Panc1 (cell line): ENCODE measurements at regions not wholly inside any gene's neighbourhood (a gene's known extent, or its start where the extent isn't known, plus 50 kb on each side); places are given as distances from the start of the nearest gene placed in this dataset.

ENCODE experiments used
- ATAC-seq: fragments of 200-7000 bp; cut with Tn5 transposase; 2 replicates; pipeline ENCODE4 v1.9.1; 2020; ENCODE audit warnings: mild to moderate bottlenecking, moderate library complexity
- BruUV-seq: library from RNA; stranded (reverse); fragments of 400-500 nt; replicated peaks from 2 replicates; lab custom pipeline; 2021; lab: Mats Ljungman, UMichigan
- CTCF ChIA-PET: fragments of 300-600 bp; sonication (Branson Sonifier 250); formaldehyde crosslinking; loops from one replicate; lab custom pipeline; 2022; ENCODE audit warnings: antibody characterized with exemption; lab: Charles Lee
- POLR2A ChIA-PET: fragments of 300-600 bp; sonication (Branson Sonifier 250); formaldehyde crosslinking; loops from one replicate; lab custom pipeline; 2022; ENCODE audit warnings: antibody characterized with exemption; lab: Charles Lee
- DNase-seq: peaks from one replicate; pipeline ENCODE4 v3.0.0-alpha.2; 2010; ENCODE audit warnings: low read depth, low spot score
- H3K27ac ChIP-seq: 2 replicates; pipeline ENCODE4 v1.5.1; 2011; ENCODE audit warnings: mild to moderate bottlenecking, low read length, inconsistent platforms
- H3K27me3 ChIP-seq: fragments of 200-500 bp; sonication (Bioruptor generic); 2 replicates; pipeline ENCODE4 v1.6.0; 2014; ENCODE audit warnings: low read length, inconsistent platforms; ENCODE audit not compliant: control insufficient read depth, insufficient read depth
- H3K36me3 ChIP-seq: fragments of 200-500 bp; sonication (Bioruptor generic); 2 replicates; pipeline ENCODE4 v1.5.1; 2014; ENCODE audit warnings: inconsistent platforms, mild to moderate bottlenecking, low read length, moderate library complexity; ENCODE audit not compliant: control insufficient read depth, insufficient read depth
- H3K4me1 ChIP-seq: 2 replicates; pipeline ENCODE4 v1.5.1; 2011; ENCODE audit warnings: inconsistent platforms, mild to moderate bottlenecking, low read length, moderate library complexity; ENCODE audit not compliant: control insufficient read depth, insufficient read depth
- H3K4me3 ChIP-seq, 2 experiments: 2 replicates each; pipeline ENCODE4 v1.5.1; 2011 to 2012; ENCODE audit warnings: low read depth in 2 of 2, low read length in 2 of 2, mild to moderate bottlenecking in 2 of 2, inconsistent platforms in 1 of 2, moderate library complexity in 1 of 2
- H3K9me3 ChIP-seq: fragments of 200-500 bp; sonication (Bioruptor generic); 2 replicates; pipeline ENCODE4 v1.5.1; 2014; ENCODE audit warnings: low read depth, mild to moderate bottlenecking, inconsistent platforms, low read length, moderate library complexity; ENCODE audit not compliant: control insufficient read depth, insufficient read depth
- POLR2AphosphoS5 ChIP-seq: IDR thresholded peaks from 2 replicates; pipeline ENCODE4 v1.6.1; 2012; ENCODE audit warnings: mild to moderate bottlenecking, low read depth, low read length, moderate library complexity
- REST ChIP-seq, 2 experiments: IDR thresholded peaks; 2 replicates each; pipeline ENCODE4 v1.6.1; 2011 to 2012; ENCODE audit warnings: low read depth in 2 of 2, control low read depth in 1 of 2, low read length in 1 of 2, mild to moderate bottlenecking in 1 of 2, moderate library complexity in 1 of 2; ENCODE audit not compliant: insufficient read depth in 1 of 2
- SIN3A ChIP-seq: IDR thresholded peaks from 2 replicates; pipeline ENCODE4 v1.6.1; 2012; ENCODE audit warnings: low read depth, mild to moderate bottlenecking, low read length, moderate library complexity, borderline replicate concordance; ENCODE audit not compliant: insufficient read depth
- TCF7L2 ChIP-seq: IDR thresholded peaks from 2 replicates; pipeline ENCODE4 v1.6.1; 2011; ENCODE audit warnings: mild to moderate bottlenecking, low read depth, low read length, inconsistent platforms
- in situ Hi-C: cut with HindIII; loops from 2 replicates; pipeline ENCODE4 v1.10.0; 2016; ENCODE audit warnings: low sequenced_read_pairs, low pct_unique_long_range_greater_than_20kb
- intact Hi-C: fragments of 100-400 bp; cut with micrococcal nuclease; formaldehyde crosslinking; loops from one replicate; pipeline ENCODE4 v1.10.0; 2022; ENCODE audit not compliant: unreplicated experiment
- TF ChIP-seq, protein P1 (sequence below): fragments of 450-650 bp; IDR thresholded peaks from 2 replicates; pipeline ENCODE4 v1.5.1; 2017; ENCODE audit warnings: mild to moderate bottlenecking

GRCh38 chr5:118095115-118095514, 893.2 kb downstream of the DTWD2 start:
- in situ Hi-C loops (no loop called here), intact Hi-C loops (no loop called here)
- BruUV-seq = no TSS peak
- H3K27me3 ChIP-seq = no peaks in the 10 kb centered on the region
- no peaks in the 10 kb centered on the region for H3K4me1 ChIP-seq
- no peak for ATAC-seq
- ChIA-PET POLR2A (no interaction called here), CTCF (no interaction called here)
- no peak overlapping the region for H3K27ac ChIP-seq
- H3K36me3 ChIP-seq = no peaks in the 10 kb centered on the region
- no peak overlapping the region for H3K4me3 ChIP-seq
- TF ChIP-seq, protein P1, sequence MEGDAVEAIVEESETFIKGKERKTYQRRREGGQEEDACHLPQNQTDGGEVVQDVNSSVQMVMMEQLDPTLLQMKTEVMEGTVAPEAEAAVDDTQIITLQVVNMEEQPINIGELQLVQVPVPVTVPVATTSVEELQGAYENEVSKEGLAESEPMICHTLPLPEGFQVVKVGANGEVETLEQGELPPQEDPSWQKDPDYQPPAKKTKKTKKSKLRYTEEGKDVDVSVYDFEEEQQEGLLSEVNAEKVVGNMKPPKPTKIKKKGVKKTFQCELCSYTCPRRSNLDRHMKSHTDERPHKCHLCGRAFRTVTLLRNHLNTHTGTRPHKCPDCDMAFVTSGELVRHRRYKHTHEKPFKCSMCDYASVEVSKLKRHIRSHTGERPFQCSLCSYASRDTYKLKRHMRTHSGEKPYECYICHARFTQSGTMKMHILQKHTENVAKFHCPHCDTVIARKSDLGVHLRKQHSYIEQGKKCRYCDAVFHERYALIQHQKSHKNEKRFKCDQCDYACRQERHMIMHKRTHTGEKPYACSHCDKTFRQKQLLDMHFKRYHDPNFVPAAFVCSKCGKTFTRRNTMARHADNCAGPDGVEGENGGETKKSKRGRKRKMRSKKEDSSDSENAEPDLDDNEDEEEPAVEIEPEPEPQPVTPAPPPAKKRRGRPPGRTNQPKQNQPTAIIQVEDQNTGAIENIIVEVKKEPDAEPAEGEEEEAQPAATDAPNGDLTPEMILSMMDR = no peak
- TF ChIP-seq POLR2AphosphoS5 (no peak), REST (IDR thresholded peaks at IDR 0.05; ENCODE audit: insufficient read depth in 1 of 2, low read depth in 2 of 2, low read length in 1 of 2) (no peak), TCF7L2 (no peak), SIN3A (no peak)
- H3K9me3 ChIP-seq = no peaks in the 10 kb centered on the region
- no peak for DNase-seq

- in situ Hi-C loops = no loop called here
- no peak for TF ChIP-seq REST (IDR thresholded peaks at IDR 0.05; ENCODE audit: insufficient read depth in 1 of 2, low read depth in 2 of 2, low read length in 1 of 2)
- no peak for TF ChIP-seq SIN3A
- TF ChIP-seq TCF7L2 = no peak
- TF ChIP-seq POLR2AphosphoS5 = no peak
- TF ChIP-seq, protein P1 = no peak
- no TSS peak for BruUV-seq
- H3K27me3 ChIP-seq = no peaks in the 10 kb centered on the region
- DNase-seq (no peak), ATAC-seq (no peak)
- ChIA-PET CTCF (interaction anchor here (0.6 kb wide), 1 partner anchor 52 kb away, joined by 3 read pairs; no protein-coding TSS in a partner anchor), POLR2A (no interaction called here)
- no peaks in the 10 kb centered on the region for H3K9me3 ChIP-seq
- H3K4me1 ChIP-seq = no peaks in the 10 kb centered on the region
- no peak overlapping the region for H3K4me3 ChIP-seq
- H3K27ac ChIP-seq = no peak overlapping the region
- H3K36me3 ChIP-seq = no peaks in the 10 kb centered on the region
- intact Hi-C loops = no loop called here
Measured at GRCh38 chr5:118088448-118088847, 899.9 kb downstream of the DTWD2 start.
